ENCODE measurements at regions not wholly inside any gene's neighbourhood (a gene's known extent, or its start where the extent isn't known, plus 50 kb on each side); places are given as distances from the start of the nearest gene placed in this dataset.

DNA sequence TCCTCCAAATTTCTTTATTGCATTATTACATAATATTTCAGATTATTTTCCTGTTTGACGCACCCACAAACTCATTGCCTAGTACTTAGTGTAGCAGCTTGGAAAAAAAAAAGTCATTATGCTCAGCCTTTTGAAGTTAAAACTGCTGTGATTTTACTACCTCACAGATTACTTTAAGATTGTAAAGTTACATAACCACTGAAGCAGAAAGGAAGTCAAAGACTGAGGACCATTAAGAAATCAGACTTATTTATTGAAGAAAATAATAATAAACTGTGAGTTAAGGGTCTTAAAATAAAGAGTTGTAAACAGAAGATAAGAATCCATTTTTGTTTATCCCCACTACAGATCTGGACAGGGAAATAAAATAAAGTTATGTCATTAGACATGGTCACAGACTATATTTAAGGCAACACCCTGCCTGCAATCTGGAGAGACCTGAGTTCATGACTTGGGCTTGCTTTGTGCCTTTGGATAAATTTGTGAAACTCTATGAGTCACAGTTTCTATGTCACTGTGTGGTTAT lies 212.1 kb upstream of the ROBO2 start:
- TF ChIP-seq, protein P1, sequence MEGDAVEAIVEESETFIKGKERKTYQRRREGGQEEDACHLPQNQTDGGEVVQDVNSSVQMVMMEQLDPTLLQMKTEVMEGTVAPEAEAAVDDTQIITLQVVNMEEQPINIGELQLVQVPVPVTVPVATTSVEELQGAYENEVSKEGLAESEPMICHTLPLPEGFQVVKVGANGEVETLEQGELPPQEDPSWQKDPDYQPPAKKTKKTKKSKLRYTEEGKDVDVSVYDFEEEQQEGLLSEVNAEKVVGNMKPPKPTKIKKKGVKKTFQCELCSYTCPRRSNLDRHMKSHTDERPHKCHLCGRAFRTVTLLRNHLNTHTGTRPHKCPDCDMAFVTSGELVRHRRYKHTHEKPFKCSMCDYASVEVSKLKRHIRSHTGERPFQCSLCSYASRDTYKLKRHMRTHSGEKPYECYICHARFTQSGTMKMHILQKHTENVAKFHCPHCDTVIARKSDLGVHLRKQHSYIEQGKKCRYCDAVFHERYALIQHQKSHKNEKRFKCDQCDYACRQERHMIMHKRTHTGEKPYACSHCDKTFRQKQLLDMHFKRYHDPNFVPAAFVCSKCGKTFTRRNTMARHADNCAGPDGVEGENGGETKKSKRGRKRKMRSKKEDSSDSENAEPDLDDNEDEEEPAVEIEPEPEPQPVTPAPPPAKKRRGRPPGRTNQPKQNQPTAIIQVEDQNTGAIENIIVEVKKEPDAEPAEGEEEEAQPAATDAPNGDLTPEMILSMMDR (IDR thresholded peaks at IDR 0.05): no peak
- no peak for TF ChIP-seq POLR2A (IDR thresholded peaks at IDR 0.05)

Data from transverse colon (tissue), 3 donors.